ENCODE measurements at regions not wholly inside any gene's neighbourhood (a gene's known extent, or its start where the extent isn't known, plus 50 kb on each side); places are given as distances from the start of the nearest gene placed in this dataset.

DNA sequence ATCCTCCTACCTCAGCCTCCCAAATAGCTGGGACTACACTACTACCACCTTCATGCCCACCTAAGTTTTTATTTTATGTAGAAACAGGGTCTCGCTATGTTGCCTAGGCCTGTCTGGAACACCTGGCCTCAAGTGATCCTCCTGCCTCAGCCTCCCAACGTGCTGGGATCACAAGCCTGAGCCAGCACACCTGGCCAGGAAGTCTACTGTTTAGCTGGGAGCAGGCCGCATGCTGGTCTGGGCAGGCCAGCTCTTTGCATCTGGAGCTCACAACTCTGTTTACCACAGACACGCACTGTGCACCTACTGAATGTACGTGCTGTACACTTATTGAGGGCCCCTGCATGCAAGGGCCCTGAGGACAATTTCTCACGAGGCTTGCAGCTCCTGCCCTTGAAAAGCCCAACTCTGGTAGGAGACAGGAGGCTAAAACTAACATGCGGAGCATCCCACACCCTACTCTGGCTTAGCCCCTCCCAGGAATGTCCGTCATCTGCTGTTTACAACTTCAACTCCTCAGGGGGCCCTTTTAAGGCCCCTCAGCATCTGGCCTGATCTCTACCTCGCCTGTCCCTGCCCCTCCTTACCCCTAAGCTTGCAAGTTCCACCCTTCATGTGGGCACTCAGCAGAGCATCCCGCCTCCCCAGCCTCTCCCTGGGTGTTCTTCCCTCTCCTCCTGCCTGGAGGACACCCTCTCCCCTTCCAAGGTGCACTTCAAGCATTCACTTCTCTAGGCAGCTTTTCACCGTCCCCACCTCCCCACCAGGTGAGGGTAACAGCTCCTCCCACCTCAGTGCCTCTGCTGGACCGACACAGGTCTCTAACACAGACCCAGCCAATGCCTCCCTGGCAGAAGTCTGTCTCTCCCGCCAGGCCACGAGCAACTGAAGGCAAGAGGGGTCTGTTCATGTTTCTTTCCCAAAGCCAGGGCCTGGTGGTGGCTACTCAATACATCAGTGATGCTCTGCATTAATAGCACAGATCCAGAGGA is 114.2 kb upstream of the UQCRFS1 start:
- TF ChIP-seq, protein P1, sequence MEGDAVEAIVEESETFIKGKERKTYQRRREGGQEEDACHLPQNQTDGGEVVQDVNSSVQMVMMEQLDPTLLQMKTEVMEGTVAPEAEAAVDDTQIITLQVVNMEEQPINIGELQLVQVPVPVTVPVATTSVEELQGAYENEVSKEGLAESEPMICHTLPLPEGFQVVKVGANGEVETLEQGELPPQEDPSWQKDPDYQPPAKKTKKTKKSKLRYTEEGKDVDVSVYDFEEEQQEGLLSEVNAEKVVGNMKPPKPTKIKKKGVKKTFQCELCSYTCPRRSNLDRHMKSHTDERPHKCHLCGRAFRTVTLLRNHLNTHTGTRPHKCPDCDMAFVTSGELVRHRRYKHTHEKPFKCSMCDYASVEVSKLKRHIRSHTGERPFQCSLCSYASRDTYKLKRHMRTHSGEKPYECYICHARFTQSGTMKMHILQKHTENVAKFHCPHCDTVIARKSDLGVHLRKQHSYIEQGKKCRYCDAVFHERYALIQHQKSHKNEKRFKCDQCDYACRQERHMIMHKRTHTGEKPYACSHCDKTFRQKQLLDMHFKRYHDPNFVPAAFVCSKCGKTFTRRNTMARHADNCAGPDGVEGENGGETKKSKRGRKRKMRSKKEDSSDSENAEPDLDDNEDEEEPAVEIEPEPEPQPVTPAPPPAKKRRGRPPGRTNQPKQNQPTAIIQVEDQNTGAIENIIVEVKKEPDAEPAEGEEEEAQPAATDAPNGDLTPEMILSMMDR (IDR thresholded peaks at IDR 0.05) = no peak
- TF ChIP-seq POLR2A (IDR thresholded peaks at IDR 0.05) = no peak
